Eye (tissue), 1 donor: ENCODE measurements at regions not wholly inside any gene's neighbourhood (a gene's known extent, or its start where the extent isn't known, plus 50 kb on each side); places are given as distances from the start of the nearest gene placed in this dataset.
A peak's percentile ranks its signal among the peaks of the same experiment; 100 is the strongest.
"Not testable (repeated sequence)": the region's sequence is repeated elsewhere in the genome, so short reads cannot be mapped to it uniquely, and the experiment has no call there.

Experiments used
- DNase-seq: peaks from one replicate; pipeline ENCODE4 v3.0.0-alpha.2; 2015

- DNase-seq: no peak
Observed at GRCh38 chr6:166718516-166718915, 91.5 kb upstream of the RPS6KA2 start.

GRCh38 chr6:166716910-166717617 lies 90.0 kb upstream of the RPS6KA2 start:
- no peak for DNase-seq

GRCh38 chr6:166715992-166716391 lies 88.9 kb upstream of the RPS6KA2 start:
- DNase-seq: no peak

- DNase-seq: no peak
Observed at GRCh38 chr6:166715065-166715464, 88.0 kb upstream of the RPS6KA2 start.

GRCh38 chr6:166714581-166714980 lies 87.5 kb upstream of the RPS6KA2 start:
- no peak for DNase-seq

- DNase-seq: no peak
Observed at GRCh38 chr6:166714187-166714510, 87.1 kb upstream of the RPS6KA2 start.

- no peak for DNase-seq
Observed at GRCh38 chr6:166713434-166714186, 86.6 kb upstream of the RPS6KA2 start.

GRCh38 chr6:166712286-166713228 lies 85.5 kb upstream of the RPS6KA2 start:
- DNase-seq: no peak

GRCh38 chr6:166710084-166710483 lies 83.0 kb upstream of the RPS6KA2 start:
- DNase-seq: no peak

- no peak for DNase-seq
Observed at GRCh38 chr6:166708460-166708859, 81.4 kb upstream of the RPS6KA2 start.

- DNase-seq: peak; percentile 63
Observed at GRCh38 chr6:166707045-166707444, 80.0 kb upstream of the RPS6KA2 start.

- DNase-seq: no peak
Observed at GRCh38 chr6:166705069-166705468, 78.0 kb upstream of the RPS6KA2 start.

GRCh38 chr6:166704171-166704570 lies 77.1 kb upstream of the RPS6KA2 start:
- no peak for DNase-seq

- DNase-seq: no peak
Observed at GRCh38 chr6:166703149-166703710, 76.2 kb upstream of the RPS6KA2 start.

GRCh38 chr6:166701424-166701823 lies 74.4 kb upstream of the RPS6KA2 start:
- not testable (repeated sequence) for DNase-seq

- not testable (repeated sequence) for DNase-seq
Observed at GRCh38 chr6:166700871-166701270, 73.8 kb upstream of the RPS6KA2 start.

- DNase-seq: no peak
Observed at GRCh38 chr6:166697113-166697512, 70.1 kb upstream of the RPS6KA2 start.

GRCh38 chr6:166693880-166694279 lies 66.8 kb upstream of the RPS6KA2 start:
- DNase-seq: no peak

GRCh38 chr6:166692723-166693302 lies 65.8 kb upstream of the RPS6KA2 start:
- DNase-seq: no peak

GRCh38 chr6:166691746-166692145 lies 64.7 kb upstream of the RPS6KA2 start:
- DNase-seq: peak; percentile 62

GRCh38 chr6:166691199-166691598 lies 64.1 kb upstream of the RPS6KA2 start:
- no peak for DNase-seq

- DNase-seq: no peak
Observed at GRCh38 chr6:166689687-166690086, 62.6 kb upstream of the RPS6KA2 start.

GRCh38 chr6:166688901-166689300 lies 61.9 kb upstream of the RPS6KA2 start:
- DNase-seq: no peak
